ENCODE measurements at regions not wholly inside any gene's neighbourhood (a gene's known extent, or its start where the extent isn't known, plus 50 kb on each side); places are given as distances from the start of the nearest gene placed in this dataset.

DNA sequence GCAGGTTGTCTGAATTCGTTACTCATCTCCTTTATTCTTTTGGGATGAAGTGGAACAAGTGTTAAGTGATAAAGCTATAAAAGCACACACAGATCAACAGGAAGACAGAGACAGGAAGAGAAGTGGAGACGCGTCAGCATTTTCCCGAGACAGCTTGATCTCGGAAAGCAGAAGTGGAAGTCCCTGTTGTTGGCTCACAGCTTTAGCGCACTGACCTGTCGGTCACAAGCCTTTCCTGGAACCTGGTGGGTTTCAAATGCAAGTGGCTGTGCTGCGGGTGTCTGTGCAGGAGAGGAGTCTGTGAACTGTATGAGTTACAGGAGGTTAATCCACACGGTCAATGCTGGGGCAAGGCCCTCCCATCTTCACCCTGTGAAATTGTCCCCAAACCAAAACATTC is 116.6 kb upstream of the PELI1 start:
- TF ChIP-seq EZH2 (IDR thresholded peaks at IDR 0.05; ENCODE audit: borderline replicate concordance, insufficient read depth, low read length, poor library complexity, severe bottlenecking) (no peak), POLR2AphosphoS5 (IDR thresholded peaks at IDR 0.05) (no peak), EP300 (conservative IDR thresholded peaks at IDR 0.05; ENCODE audit: poor library complexity, severe bottlenecking) (no peak), MXI1 (conservative IDR thresholded peaks at IDR 0.05; ENCODE audit: poor library complexity, severe bottlenecking) (no peak), RAD21 (conservative IDR thresholded peaks at IDR 0.05) (no peak)
- TF ChIP-seq, protein P1, sequence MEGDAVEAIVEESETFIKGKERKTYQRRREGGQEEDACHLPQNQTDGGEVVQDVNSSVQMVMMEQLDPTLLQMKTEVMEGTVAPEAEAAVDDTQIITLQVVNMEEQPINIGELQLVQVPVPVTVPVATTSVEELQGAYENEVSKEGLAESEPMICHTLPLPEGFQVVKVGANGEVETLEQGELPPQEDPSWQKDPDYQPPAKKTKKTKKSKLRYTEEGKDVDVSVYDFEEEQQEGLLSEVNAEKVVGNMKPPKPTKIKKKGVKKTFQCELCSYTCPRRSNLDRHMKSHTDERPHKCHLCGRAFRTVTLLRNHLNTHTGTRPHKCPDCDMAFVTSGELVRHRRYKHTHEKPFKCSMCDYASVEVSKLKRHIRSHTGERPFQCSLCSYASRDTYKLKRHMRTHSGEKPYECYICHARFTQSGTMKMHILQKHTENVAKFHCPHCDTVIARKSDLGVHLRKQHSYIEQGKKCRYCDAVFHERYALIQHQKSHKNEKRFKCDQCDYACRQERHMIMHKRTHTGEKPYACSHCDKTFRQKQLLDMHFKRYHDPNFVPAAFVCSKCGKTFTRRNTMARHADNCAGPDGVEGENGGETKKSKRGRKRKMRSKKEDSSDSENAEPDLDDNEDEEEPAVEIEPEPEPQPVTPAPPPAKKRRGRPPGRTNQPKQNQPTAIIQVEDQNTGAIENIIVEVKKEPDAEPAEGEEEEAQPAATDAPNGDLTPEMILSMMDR (IDR thresholded peaks at IDR 0.05; ENCODE audit: poor library complexity, severe bottlenecking): no peak
- TF ChIP-seq, protein P2, sequence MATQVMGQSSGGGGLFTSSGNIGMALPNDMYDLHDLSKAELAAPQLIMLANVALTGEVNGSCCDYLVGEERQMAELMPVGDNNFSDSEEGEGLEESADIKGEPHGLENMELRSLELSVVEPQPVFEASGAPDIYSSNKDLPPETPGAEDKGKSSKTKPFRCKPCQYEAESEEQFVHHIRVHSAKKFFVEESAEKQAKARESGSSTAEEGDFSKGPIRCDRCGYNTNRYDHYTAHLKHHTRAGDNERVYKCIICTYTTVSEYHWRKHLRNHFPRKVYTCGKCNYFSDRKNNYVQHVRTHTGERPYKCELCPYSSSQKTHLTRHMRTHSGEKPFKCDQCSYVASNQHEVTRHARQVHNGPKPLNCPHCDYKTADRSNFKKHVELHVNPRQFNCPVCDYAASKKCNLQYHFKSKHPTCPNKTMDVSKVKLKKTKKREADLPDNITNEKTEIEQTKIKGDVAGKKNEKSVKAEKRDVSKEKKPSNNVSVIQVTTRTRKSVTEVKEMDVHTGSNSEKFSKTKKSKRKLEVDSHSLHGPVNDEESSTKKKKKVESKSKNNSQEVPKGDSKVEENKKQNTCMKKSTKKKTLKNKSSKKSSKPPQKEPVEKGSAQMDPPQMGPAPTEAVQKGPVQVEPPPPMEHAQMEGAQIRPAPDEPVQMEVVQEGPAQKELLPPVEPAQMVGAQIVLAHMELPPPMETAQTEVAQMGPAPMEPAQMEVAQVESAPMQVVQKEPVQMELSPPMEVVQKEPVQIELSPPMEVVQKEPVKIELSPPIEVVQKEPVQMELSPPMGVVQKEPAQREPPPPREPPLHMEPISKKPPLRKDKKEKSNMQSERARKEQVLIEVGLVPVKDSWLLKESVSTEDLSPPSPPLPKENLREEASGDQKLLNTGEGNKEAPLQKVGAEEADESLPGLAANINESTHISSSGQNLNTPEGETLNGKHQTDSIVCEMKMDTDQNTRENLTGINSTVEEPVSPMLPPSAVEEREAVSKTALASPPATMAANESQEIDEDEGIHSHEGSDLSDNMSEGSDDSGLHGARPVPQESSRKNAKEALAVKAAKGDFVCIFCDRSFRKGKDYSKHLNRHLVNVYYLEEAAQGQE (IDR thresholded peaks at IDR 0.05; ENCODE audit: borderline replicate concordance): no peak
- no peak overlapping the region for H3K4me2 ChIP-seq (ENCODE audit: low read length)
- no peaks in the 10 kb centered on the region for H3K36me3 ChIP-seq (ENCODE audit: insufficient read depth, low read length)
- H3K9ac ChIP-seq (ENCODE audit: low read length): no peak overlapping the region
- no peaks in the 10 kb centered on the region for H3F3A ChIP-seq (ENCODE audit: insufficient read depth, low read length, poor library complexity, severe bottlenecking)
- H3K9me2 ChIP-seq (ENCODE audit: insufficient read depth, low read length): no peaks in the 10 kb centered on the region
- H4K20me1 ChIP-seq (ENCODE audit: insufficient read depth): no peaks in the 10 kb centered on the region
- H3K9me3 ChIP-seq (ENCODE audit: low read length): no peaks in the 10 kb centered on the region
- H2AFZ ChIP-seq (ENCODE audit: low read depth, low read length): no peak overlapping the region
- H3K27me3 ChIP-seq (ENCODE audit: insufficient read depth, low read depth, low read length): no peaks in the 10 kb centered on the region
- H3K27ac ChIP-seq (ENCODE audit: low read length): no peak overlapping the region
- H3K79me2 ChIP-seq (replicated peaks; ENCODE audit: insufficient read depth, low read length): no peaks in the 10 kb centered on the region
- H3K4me3 ChIP-seq (ENCODE audit: low read length): no peak overlapping the region

DNA sequence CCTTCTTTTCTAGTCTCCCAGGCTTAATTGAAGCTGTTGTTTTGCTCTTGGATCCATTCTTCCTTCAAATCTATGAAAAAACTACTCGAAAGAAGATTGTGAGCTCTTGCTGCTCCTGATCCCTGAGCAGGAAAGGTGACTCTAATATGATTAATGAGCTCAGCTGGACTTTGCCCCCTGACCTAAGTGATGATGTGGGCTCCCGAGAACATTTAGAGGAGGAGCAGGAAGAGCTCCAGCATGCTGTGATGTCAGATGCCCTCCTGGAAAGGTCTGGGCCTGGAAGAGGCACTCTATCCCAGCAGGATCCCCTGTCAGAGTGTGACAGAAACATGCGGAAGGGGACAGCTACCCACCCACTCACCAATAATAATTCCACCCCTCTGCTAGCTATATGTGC is 117.9 kb upstream of the PELI1 start:
- no peak overlapping the region for H2AFZ ChIP-seq (ENCODE audit: low read depth, low read length)
- no peaks in the 10 kb centered on the region for H4K20me1 ChIP-seq (ENCODE audit: insufficient read depth)
- H3K79me2 ChIP-seq (replicated peaks; ENCODE audit: insufficient read depth, low read length): no peaks in the 10 kb centered on the region
- no peaks in the 10 kb centered on the region for H3K27me3 ChIP-seq (ENCODE audit: insufficient read depth, low read depth, low read length)
- H3F3A ChIP-seq (ENCODE audit: insufficient read depth, low read length, poor library complexity, severe bottlenecking): no peaks in the 10 kb centered on the region
- no peaks in the 10 kb centered on the region for H3K9me2 ChIP-seq (ENCODE audit: insufficient read depth, low read length)
- no peak overlapping the region for H3K27ac ChIP-seq (ENCODE audit: low read length)
- no peaks in the 10 kb centered on the region for H3K36me3 ChIP-seq (ENCODE audit: insufficient read depth, low read length)
- H3K9me3 ChIP-seq (ENCODE audit: low read length): no peaks in the 10 kb centered on the region
- H3K4me3 ChIP-seq (ENCODE audit: low read length): no peak overlapping the region
- no peak overlapping the region for H3K4me2 ChIP-seq (ENCODE audit: low read length)
- H3K9ac ChIP-seq (ENCODE audit: low read length): no peak overlapping the region
- TF ChIP-seq EP300 (conservative IDR thresholded peaks at IDR 0.05; ENCODE audit: poor library complexity, severe bottlenecking) (no peak), RAD21 (conservative IDR thresholded peaks at IDR 0.05) (no peak), EZH2 (IDR thresholded peaks at IDR 0.05; ENCODE audit: borderline replicate concordance, insufficient read depth, low read length, poor library complexity, severe bottlenecking) (no peak), MXI1 (conservative IDR thresholded peaks at IDR 0.05; ENCODE audit: poor library complexity, severe bottlenecking) (no peak), TAF1 (IDR thresholded peaks at IDR 0.05; ENCODE audit: low read depth) (no peak), SMC3 (conservative IDR thresholded peaks at IDR 0.05; ENCODE audit: poor library complexity) (no peak), POLR2AphosphoS5 (IDR thresholded peaks at IDR 0.05) (no peak)
- TF ChIP-seq, protein P1 (IDR thresholded peaks at IDR 0.05; ENCODE audit: poor library complexity, severe bottlenecking): no peak
- TF ChIP-seq, protein P2 (IDR thresholded peaks at IDR 0.05; ENCODE audit: borderline replicate concordance): no peak
